H1 (cell line): ENCODE measurements at regions not wholly inside any gene's neighbourhood (a gene's known extent, or its start where the extent isn't known, plus 50 kb on each side); places are given as distances from the start of the nearest gene placed in this dataset.

Experiments used
- BCL11A ChIP-seq, 2 experiments: IDR thresholded peaks; one replicate each; pipeline ENCODE4 v1.6.1; 2011; ENCODE audit warnings: low read depth in 2 of 2, low read length in 2 of 2, mild to moderate bottlenecking in 2 of 2
- CTCF ChIP-seq, 3 experiments: IDR thresholded peaks; 1 replicate in 2 of 3; 2 replicates in 1 of 3; pipeline versions ENCODE4 v1.5.1 to v1.6.1; 2011; ENCODE audit warnings: low read length in 3 of 3, mild to moderate bottlenecking in 3 of 3, inconsistent platforms in 2 of 3, low read depth in 1 of 3, moderate library complexity in 1 of 3; ENCODE audit not compliant: insufficient read depth in 1 of 3; ENCODE audit errors: control extremely low read depth in 1 of 3
- SUZ12 ChIP-seq: fragments of 200-600 bp; sonication (generic); IDR thresholded peaks from 2 replicates; pipeline ENCODE4 v1.6.1; 2012; ENCODE audit warnings: mild to moderate bottlenecking, inconsistent platforms, low read length, moderate library complexity, mixed read lengths

- TF ChIP-seq CTCF (IDR thresholded peaks at IDR 0.05; ENCODE audit: control extremely low read depth in 1 of 3, insufficient read depth in 1 of 3, low read depth in 1 of 3, low read length in 3 of 3) (no peak), BCL11A (IDR thresholded peaks at IDR 0.05; ENCODE audit: low read depth in 2 of 2, low read length in 2 of 2) (no peak), SUZ12 (no peak)
Measured at GRCh38 chr9:118295413-118295812, 591.2 kb downstream of the TLR4 start (continued).
